ENCODE measurements at regions not wholly inside any gene's neighbourhood (a gene's known extent, or its start where the extent isn't known, plus 50 kb on each side); places are given as distances from the start of the nearest gene placed in this dataset.

DNA sequence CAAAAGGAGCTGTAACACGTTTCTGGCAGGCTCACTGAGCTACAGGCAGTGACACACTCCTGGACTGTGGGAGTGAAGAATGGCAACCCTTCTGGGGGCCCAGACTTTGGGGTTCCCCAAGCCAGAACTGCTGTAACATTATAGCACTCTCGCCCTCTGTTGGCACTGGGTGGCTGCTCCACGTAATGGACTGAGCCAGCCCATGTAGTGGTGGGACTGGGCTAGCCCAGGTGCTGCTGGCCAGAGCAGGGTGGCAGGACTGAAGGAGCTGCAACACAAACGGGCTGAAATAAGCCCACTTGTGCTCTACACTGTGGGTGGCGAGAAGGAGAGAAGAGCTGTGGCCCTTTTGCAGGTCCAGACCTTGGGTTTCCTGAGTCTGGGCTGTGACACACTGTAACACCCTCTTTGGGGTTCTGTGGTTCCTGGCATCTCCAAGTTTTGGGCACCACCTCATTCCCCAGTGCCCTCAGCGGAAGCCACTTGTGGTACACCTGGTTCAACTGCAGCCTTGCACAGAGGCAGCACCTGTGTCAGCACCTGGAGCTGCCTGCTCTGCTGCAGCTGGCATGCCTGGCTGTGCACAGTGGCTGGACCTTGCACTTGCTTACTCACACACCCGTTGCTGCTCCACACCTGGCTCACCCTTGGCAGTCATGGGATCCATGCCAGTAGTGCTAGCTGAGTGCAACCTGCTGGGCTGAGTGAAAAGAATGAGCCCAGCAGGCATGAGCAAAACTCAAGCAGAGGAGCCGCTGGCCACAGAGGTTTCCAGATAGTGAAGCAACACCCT is 95.0 kb upstream of the PRR16 start:
- no peaks in the 10 kb centered on the region for H3K9me3 Mint-ChIP-seq
- no peaks in the 10 kb centered on the region for H3K27me3 Mint-ChIP-seq (ENCODE audit: insufficient read depth)

GRCh38 chr5:120372899-120373298 is 91.2 kb upstream of the PRR16 start:
- TF ChIP-seq, protein P1, sequence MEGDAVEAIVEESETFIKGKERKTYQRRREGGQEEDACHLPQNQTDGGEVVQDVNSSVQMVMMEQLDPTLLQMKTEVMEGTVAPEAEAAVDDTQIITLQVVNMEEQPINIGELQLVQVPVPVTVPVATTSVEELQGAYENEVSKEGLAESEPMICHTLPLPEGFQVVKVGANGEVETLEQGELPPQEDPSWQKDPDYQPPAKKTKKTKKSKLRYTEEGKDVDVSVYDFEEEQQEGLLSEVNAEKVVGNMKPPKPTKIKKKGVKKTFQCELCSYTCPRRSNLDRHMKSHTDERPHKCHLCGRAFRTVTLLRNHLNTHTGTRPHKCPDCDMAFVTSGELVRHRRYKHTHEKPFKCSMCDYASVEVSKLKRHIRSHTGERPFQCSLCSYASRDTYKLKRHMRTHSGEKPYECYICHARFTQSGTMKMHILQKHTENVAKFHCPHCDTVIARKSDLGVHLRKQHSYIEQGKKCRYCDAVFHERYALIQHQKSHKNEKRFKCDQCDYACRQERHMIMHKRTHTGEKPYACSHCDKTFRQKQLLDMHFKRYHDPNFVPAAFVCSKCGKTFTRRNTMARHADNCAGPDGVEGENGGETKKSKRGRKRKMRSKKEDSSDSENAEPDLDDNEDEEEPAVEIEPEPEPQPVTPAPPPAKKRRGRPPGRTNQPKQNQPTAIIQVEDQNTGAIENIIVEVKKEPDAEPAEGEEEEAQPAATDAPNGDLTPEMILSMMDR (IDR thresholded peaks at IDR 0.05) = no peak
- no peak for DNase-seq
- H3K27me3 Mint-ChIP-seq (ENCODE audit: insufficient read depth) = no peaks in the 10 kb centered on the region
- H3K27ac Mint-ChIP-seq = no peak overlapping the region
- H3K4me1 Mint-ChIP-seq (ENCODE audit: low read depth) = peaks cover 6% of the 10 kb centered on the region
- H3K9me3 Mint-ChIP-seq = peaks cover 5% of the 10 kb centered on the region
- peaks cover 5% of the 10 kb centered on the region; the same call in 1 of the 2 replicates for H3K36me3 Mint-ChIP-seq (ENCODE audit: low read depth)
- no peak overlapping the region for H3K4me3 Mint-ChIP-seq

More for the DNA sequence above, 95.0 kb upstream of the PRR16 start:
- DNase-seq = no peak
- no peak overlapping the region for H3K27ac Mint-ChIP-seq
- no peaks in the 10 kb centered on the region for H3K36me3 Mint-ChIP-seq (ENCODE audit: low read depth)
- TF ChIP-seq, protein P1 (IDR thresholded peaks at IDR 0.05) = no peak
- no peak overlapping the region for H3K4me3 Mint-ChIP-seq
- peaks cover 22% of the 10 kb centered on the region for H3K4me1 Mint-ChIP-seq (ENCODE audit: low read depth)

- no peak overlapping the region for H3K4me3 Mint-ChIP-seq
Measured at GRCh38 chr5:120375248-120375647, 88.9 kb upstream of the PRR16 start.

GRCh38 chr5:120380644-120381043 is 83.5 kb upstream of the PRR16 start:
- Mint-ChIP-seq H3K4me1 (ENCODE audit: low read depth) (peaks cover 20% of the 10 kb centered on the region), H3K4me3 (no peak overlapping the region), H3K36me3 (ENCODE audit: low read depth) (peaks cover 27% of the 10 kb centered on the region), H3K27ac (no peak overlapping the region), H3K27me3 (ENCODE audit: insufficient read depth) (no peaks in the 10 kb centered on the region), H3K9me3 (peaks cover 19% of the 10 kb centered on the region)
- TF ChIP-seq, protein P1 (IDR thresholded peaks at IDR 0.05) = no peak
- no peak for DNase-seq

More at GRCh38 chr5:120375248-120375647, 88.9 kb upstream of the PRR16 start:
- TF ChIP-seq, protein P1 (IDR thresholded peaks at IDR 0.05) = no peak
- DNase-seq = no peak
- Mint-ChIP-seq H3K27ac (no peak overlapping the region), H3K9me3 (peaks cover 15% of the 10 kb centered on the region), H3K27me3 (ENCODE audit: insufficient read depth) (no peaks in the 10 kb centered on the region), H3K4me1 (ENCODE audit: low read depth) (peaks cover 6% of the 10 kb centered on the region), H3K36me3 (ENCODE audit: low read depth) (peaks cover 17% of the 10 kb centered on the region)

DNA sequence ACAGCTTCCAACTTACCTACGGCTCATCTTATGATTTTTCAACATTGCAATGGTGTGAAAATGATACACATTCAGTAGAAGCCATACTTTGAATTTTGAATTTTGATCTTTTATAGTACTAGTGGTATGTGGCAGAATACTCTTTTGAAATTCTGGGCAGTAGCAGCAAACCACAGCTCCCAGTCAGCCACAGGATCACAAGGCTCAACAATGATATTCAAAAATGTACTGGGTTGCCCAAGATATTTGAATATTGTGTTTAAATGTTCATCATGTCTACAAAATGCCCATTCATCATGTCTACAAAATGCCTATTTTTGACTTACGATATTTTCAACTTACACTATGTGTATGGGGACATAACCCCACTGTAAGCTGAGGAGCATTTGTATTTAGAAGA is 81.3 kb upstream of the PRR16 start:
- Mint-ChIP-seq H3K27me3 (ENCODE audit: insufficient read depth) (no peaks in the 10 kb centered on the region), H3K36me3 (ENCODE audit: low read depth) (peaks cover 26% of the 10 kb centered on the region), H3K27ac (no peak overlapping the region), H3K4me3 (no peak overlapping the region), H3K9me3 (peaks cover 14% of the 10 kb centered on the region), H3K4me1 (ENCODE audit: low read depth) (peaks cover 33% of the 10 kb centered on the region)
- TF ChIP-seq, protein P1 (IDR thresholded peaks at IDR 0.05) = no peak
- no peak for DNase-seq
